ENCODE measurements at regions not wholly inside any gene's neighbourhood (a gene's known extent, or its start where the extent isn't known, plus 50 kb on each side); places are given as distances from the start of the nearest gene placed in this dataset.
"Not testable (repeated sequence)": the region's sequence is repeated elsewhere in the genome, so short reads cannot be mapped to it uniquely, and the experiment has no call there.

DNA sequence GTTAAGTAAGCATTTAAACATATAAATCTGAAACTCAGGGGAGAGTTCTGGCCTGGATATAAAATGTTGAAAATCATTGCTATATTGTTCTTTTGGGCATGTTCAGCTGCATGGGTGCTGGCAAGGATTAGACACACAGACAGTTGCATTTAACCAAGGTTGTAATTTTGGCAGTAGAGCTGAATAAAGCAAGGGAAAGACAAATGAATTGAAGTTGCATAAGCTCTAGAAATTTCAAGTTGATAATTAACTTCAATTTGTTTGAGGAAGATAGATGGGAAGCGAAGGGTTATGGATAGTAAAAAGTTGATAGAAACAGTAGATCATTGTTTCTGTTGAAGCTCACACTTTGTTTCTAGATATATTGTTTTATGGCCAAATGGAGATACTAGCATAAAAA is 97.2 kb upstream of the KCNJ18 start:
- no peak for TF ChIP-seq POLR2AphosphoS5 (IDR thresholded peaks at IDR 0.05; ENCODE audit: low read depth)
- TF ChIP-seq, protein P1, sequence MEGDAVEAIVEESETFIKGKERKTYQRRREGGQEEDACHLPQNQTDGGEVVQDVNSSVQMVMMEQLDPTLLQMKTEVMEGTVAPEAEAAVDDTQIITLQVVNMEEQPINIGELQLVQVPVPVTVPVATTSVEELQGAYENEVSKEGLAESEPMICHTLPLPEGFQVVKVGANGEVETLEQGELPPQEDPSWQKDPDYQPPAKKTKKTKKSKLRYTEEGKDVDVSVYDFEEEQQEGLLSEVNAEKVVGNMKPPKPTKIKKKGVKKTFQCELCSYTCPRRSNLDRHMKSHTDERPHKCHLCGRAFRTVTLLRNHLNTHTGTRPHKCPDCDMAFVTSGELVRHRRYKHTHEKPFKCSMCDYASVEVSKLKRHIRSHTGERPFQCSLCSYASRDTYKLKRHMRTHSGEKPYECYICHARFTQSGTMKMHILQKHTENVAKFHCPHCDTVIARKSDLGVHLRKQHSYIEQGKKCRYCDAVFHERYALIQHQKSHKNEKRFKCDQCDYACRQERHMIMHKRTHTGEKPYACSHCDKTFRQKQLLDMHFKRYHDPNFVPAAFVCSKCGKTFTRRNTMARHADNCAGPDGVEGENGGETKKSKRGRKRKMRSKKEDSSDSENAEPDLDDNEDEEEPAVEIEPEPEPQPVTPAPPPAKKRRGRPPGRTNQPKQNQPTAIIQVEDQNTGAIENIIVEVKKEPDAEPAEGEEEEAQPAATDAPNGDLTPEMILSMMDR (IDR thresholded peaks at IDR 0.05; ENCODE audit: insufficient read depth, low read length), result no peak
- no peak for TF ChIP-seq GABPA (IDR thresholded peaks at IDR 0.05; ENCODE audit: low read depth)
- TF ChIP-seq SPI1 (IDR thresholded peaks at IDR 0.05; ENCODE audit: borderline replicate concordance, low read depth), result no peak
- Histone ChIP-seq H3K27ac (replicated peaks) (no peak overlapping the region), H3K27me3 (ENCODE audit: insufficient read depth, poor library complexity, severe bottlenecking) (no peaks in the 10 kb centered on the region), H3K4me3 (replicated peaks; ENCODE audit: insufficient read depth, low read length) (no peak overlapping the region)
- DNase-seq (ENCODE audit: low read depth in 1 of 2, low spot score in 1 of 2), result no peak

DNA sequence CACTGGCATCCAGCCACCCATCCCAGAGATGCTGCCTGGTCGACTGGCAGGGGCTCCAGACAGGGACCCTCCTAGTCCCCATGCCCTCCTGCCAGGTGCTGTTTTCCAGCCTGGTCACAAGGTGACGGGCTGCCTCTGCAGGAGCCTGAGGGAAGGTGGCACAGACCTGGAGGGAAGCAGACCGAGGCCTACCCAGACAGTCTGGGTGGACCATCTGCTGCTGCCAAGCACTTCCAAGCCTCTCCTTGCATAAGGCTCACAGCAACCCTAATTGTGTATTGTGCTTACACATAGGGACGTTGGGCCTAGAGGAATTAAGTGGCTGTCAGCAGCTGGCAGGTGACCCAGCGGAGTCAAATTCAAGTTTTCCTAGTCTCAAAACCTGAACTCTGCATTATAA is 90.1 kb upstream of the KCNJ18 start:
- Histone ChIP-seq H3K4me3 (replicated peaks; ENCODE audit: insufficient read depth, low read length) (no peak overlapping the region), H3K27me3 (ENCODE audit: insufficient read depth, poor library complexity, severe bottlenecking) (no peaks in the 10 kb centered on the region), H3K27ac (replicated peaks) (no peak overlapping the region)
- TF ChIP-seq, protein P2, sequence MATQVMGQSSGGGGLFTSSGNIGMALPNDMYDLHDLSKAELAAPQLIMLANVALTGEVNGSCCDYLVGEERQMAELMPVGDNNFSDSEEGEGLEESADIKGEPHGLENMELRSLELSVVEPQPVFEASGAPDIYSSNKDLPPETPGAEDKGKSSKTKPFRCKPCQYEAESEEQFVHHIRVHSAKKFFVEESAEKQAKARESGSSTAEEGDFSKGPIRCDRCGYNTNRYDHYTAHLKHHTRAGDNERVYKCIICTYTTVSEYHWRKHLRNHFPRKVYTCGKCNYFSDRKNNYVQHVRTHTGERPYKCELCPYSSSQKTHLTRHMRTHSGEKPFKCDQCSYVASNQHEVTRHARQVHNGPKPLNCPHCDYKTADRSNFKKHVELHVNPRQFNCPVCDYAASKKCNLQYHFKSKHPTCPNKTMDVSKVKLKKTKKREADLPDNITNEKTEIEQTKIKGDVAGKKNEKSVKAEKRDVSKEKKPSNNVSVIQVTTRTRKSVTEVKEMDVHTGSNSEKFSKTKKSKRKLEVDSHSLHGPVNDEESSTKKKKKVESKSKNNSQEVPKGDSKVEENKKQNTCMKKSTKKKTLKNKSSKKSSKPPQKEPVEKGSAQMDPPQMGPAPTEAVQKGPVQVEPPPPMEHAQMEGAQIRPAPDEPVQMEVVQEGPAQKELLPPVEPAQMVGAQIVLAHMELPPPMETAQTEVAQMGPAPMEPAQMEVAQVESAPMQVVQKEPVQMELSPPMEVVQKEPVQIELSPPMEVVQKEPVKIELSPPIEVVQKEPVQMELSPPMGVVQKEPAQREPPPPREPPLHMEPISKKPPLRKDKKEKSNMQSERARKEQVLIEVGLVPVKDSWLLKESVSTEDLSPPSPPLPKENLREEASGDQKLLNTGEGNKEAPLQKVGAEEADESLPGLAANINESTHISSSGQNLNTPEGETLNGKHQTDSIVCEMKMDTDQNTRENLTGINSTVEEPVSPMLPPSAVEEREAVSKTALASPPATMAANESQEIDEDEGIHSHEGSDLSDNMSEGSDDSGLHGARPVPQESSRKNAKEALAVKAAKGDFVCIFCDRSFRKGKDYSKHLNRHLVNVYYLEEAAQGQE (IDR thresholded peaks at IDR 0.05; ENCODE audit: insufficient replicate concordance, low read depth), result no peak
- TF ChIP-seq GABPA (IDR thresholded peaks at IDR 0.05; ENCODE audit: low read depth) (no peak), SPI1 (IDR thresholded peaks at IDR 0.05; ENCODE audit: borderline replicate concordance, low read depth) (no peak), POLR2AphosphoS5 (IDR thresholded peaks at IDR 0.05; ENCODE audit: low read depth) (no peak)
- TF ChIP-seq, protein P1 (IDR thresholded peaks at IDR 0.05; ENCODE audit: insufficient read depth, low read length), result no peak
- DNase-seq (ENCODE audit: low read depth in 1 of 2, low spot score in 1 of 2), result no peak

DNA sequence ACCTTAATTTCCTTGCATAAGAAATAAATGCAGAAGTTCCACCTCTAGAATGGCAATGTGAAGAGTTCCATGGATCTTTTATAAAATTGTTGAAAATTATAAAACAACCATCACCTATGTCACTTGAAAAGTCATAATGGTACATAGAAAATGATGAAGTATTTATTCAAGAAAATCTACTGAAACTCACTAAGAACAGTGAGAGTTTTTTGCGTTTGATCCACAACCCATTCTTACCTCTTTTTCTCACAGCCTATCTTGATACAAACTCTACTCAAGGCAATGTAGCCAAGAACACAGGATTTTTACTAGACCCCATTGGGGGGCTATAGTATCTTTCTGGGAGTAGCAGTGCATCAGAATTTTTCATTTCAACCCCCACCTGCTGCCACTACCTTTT is 89.0 kb upstream of the KCNJ18 start:
- H3K4me3 ChIP-seq (replicated peaks; ENCODE audit: insufficient read depth, low read length); DNase-seq (ENCODE audit: low read depth in 1 of 2, low spot score in 1 of 2); H3K27me3 ChIP-seq (ENCODE audit: insufficient read depth, poor library complexity, severe bottlenecking); H3K27ac ChIP-seq (replicated peaks): not testable (repeated sequence)

DNA sequence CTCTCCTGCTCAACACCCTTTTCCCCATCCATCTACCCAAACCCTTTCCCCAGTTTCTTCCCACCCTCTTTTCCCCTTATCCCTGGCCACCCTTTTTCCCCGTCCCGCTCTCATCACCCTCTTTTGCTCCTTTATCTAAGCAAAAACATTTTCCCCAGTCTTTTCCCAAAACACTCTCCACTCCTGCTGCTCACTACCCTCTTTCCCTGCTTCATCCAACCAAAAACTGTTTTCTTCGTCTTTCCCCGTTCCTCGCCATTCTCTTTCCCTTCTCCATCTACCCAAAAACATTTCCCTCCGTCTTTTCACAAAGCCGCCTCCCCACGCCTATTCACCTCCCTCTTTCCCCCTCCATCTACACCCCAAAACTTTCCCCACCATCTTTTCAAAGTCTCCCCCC is 80.9 kb upstream of the KCNJ18 start:
- H3K27ac ChIP-seq (replicated peaks); H3K4me3 ChIP-seq (replicated peaks; ENCODE audit: insufficient read depth, low read length); DNase-seq (ENCODE audit: low read depth in 1 of 2, low spot score in 1 of 2); H3K27me3 ChIP-seq (ENCODE audit: insufficient read depth, poor library complexity, severe bottlenecking): not testable (repeated sequence)

DNA sequence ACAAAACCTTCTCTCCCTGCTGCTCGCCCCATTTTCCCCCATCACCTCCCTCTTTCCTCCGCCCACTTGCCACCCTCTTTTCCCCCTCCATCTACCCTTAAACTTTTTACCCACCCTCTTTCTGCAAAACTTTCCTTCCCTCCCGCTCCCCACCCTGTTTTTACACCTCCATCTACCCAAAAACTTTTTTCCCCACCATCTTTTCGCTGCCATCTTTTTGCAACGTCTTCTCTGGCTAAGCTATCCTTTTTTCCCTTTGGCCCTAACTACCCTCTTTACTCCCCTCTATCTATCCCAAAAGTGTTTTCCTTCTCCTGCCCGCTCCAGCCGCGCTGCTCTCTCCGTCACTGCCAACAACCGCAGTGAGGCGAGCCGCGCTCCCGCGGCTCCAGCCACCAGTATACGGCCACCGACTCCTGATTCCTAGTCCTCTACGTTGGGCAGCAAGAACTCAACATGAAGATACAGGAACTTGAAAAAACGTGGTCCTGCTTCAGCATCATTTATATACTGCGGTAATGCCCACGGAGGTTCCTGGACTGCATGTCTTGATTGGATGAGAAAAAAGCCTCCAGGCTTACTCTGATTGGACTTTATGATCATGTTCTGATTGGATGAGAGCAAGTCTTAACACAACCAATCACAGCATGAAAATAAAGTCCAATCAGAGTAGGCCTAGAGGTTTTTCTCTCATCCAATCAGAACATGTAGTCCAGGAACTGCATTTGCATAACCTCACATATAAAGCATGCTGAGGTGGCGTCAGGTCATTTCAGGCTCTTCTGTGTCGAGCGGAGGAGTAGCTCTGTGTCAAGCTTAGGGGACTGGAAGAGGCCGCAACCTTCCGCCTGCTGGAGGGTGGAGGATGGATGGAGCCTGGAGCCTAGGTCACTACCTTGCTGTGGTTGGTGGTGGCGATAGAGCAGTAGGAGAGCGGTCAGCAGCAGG is 79.9 kb upstream of the KCNJ18 start:
- not testable (repeated sequence) for DNase-seq (ENCODE audit: low read depth in 1 of 2, low spot score in 1 of 2); H3K4me3 ChIP-seq (replicated peaks; ENCODE audit: insufficient read depth, low read length); H3K27me3 ChIP-seq (ENCODE audit: insufficient read depth, poor library complexity, severe bottlenecking); H3K27ac ChIP-seq (replicated peaks)

DNA sequence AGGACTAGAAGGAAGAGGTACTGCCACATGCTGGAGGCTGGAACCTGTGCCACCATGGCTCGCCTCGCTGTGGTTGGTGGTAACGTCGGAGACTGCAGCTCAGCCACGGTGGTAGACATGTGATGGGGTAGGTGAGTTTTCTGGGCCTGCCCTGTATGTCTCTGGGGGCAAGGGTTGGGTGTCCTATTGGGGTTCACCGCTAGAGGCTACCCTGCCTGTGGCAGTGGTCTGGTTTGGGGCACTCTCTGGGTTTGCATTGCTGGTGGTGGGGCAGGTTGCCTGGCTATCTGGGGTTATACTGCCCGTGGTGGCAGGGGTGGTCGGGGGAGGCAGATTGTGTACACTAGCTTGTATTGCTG is 79.3 kb upstream of the KCNJ18 start:
- Histone ChIP-seq H3K27me3 (ENCODE audit: insufficient read depth, poor library complexity, severe bottlenecking) (no peaks in the 10 kb centered on the region), H3K27ac (replicated peaks) (no peak overlapping the region), H3K4me3 (replicated peaks; ENCODE audit: insufficient read depth, low read length) (no peak overlapping the region)
- no peak for TF ChIP-seq POLR2AphosphoS5 (IDR thresholded peaks at IDR 0.05; ENCODE audit: low read depth)
- TF ChIP-seq, protein P2 (IDR thresholded peaks at IDR 0.05; ENCODE audit: insufficient replicate concordance, low read depth), result no peak
- TF ChIP-seq, protein P1 (IDR thresholded peaks at IDR 0.05; ENCODE audit: insufficient read depth, low read length), result no peak
- TF ChIP-seq GABPA (IDR thresholded peaks at IDR 0.05; ENCODE audit: low read depth), result no peak
- TF ChIP-seq SPI1 (IDR thresholded peaks at IDR 0.05; ENCODE audit: borderline replicate concordance, low read depth), result no peak
- no peak for DNase-seq (ENCODE audit: low read depth in 1 of 2, low spot score in 1 of 2)

DNA sequence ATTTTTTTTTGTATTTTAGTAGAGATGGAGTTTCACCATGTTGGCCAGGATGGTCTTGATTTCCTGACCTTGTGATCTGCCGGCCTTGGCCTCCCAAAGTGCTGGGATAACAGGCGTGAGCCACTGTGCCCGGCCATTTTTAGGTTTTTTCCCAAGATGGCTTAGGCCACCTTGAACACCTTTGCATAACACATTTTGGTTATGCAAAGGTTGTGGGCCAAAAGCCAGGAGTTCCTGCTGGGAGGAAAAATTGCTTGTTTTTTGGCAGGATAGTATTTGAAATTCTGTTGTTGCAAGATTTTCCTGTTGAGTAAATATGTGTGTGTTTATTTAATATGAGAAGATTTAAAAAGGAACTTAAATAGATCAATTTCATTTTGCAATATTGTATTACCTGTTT is 65.3 kb upstream of the KCNJ18 start:
- not testable (repeated sequence) for H3K27me3 ChIP-seq (ENCODE audit: insufficient read depth, poor library complexity, severe bottlenecking); DNase-seq (ENCODE audit: low read depth in 1 of 2, low spot score in 1 of 2); H3K27ac ChIP-seq (replicated peaks); H3K4me3 ChIP-seq (replicated peaks; ENCODE audit: insufficient read depth, low read length)
